ENCODE measurements at regions not wholly inside any gene's neighbourhood (a gene's known extent, or its start where the extent isn't known, plus 50 kb on each side); places are given as distances from the start of the nearest gene placed in this dataset.
"Not testable (repeated sequence)": the region's sequence is repeated elsewhere in the genome, so short reads cannot be mapped to it uniquely, and the experiment has no call there.

- TF ChIP-seq CTCF (IDR thresholded peaks at IDR 0.05); ZFX (IDR thresholded peaks at IDR 0.05; ENCODE audit: borderline replicate concordance): not testable (repeated sequence)
These were observed 150.2 kb downstream of the SKIDA1 start for GRCh38 chr10:21375274-21375673.
